H1 (cell line): ENCODE measurements at regions not wholly inside any gene's neighbourhood (a gene's known extent, or its start where the extent isn't known, plus 50 kb on each side); places are given as distances from the start of the nearest gene placed in this dataset.

Experiments
- CTBP2 ChIP-seq: IDR thresholded peaks from 2 replicates; pipeline ENCODE4 v1.7.0; 2011; ENCODE audit warnings: borderline replicate concordance, mild to moderate bottlenecking, moderate library complexity, mixed read lengths, low read length; ENCODE audit not compliant: insufficient read depth, insufficient read length
- EZH2 ChIP-seq: fragments of 200-600 bp; sonication (generic); IDR thresholded peaks from 2 replicates; pipeline ENCODE4 v1.7.1; 2012; ENCODE audit warnings: low read depth, mild to moderate bottlenecking, moderate library complexity, low read length, inconsistent platforms; ENCODE audit not compliant: severe bottlenecking
- POLR2A ChIP-seq, 2 experiments: IDR thresholded peaks; 1 replicate in 1 of 2; 2 replicates in 1 of 2; pipeline ENCODE4 v1.6.1; 2011; ENCODE audit warnings: low read depth in 2 of 2, low read length in 2 of 2, mild to moderate bottlenecking in 2 of 2; ENCODE audit errors: control extremely low read depth in 1 of 2
- POLR2AphosphoS5 ChIP-seq: IDR thresholded peaks from 2 replicates; pipeline ENCODE4 v1.6.1; 2011; ENCODE audit warnings: low read depth, low read length
- SP1 ChIP-seq: IDR thresholded peaks from 2 replicates; pipeline ENCODE4 v1.6.1; 2011; ENCODE audit warnings: low read depth, low read length
- SP2 ChIP-seq: IDR thresholded peaks from 2 replicates; pipeline ENCODE4 v1.6.1; 2012; ENCODE audit warnings: mild to moderate bottlenecking, low read length, inconsistent platforms
- SP4 ChIP-seq: IDR thresholded peaks from 2 replicates; pipeline ENCODE4 v1.6.1; 2012; ENCODE audit warnings: low read length, inconsistent platforms
- TAF1 ChIP-seq: IDR thresholded peaks from 2 replicates; pipeline ENCODE4 v1.6.1; 2011; ENCODE audit warnings: mild to moderate bottlenecking, low read depth, low read length
- TEAD4 ChIP-seq: IDR thresholded peaks from 2 replicates; pipeline ENCODE4 v1.6.1; 2012; ENCODE audit warnings: low read depth, low read length, inconsistent platforms, mixed read lengths
- TF ChIP-seq, protein P1 (sequence below), 3 experiments: IDR thresholded peaks; 1 replicate in 2 of 3; 2 replicates in 1 of 3; pipeline versions ENCODE4 v1.5.1 to v1.6.1; 2011; ENCODE audit warnings: low read length in 3 of 3, mild to moderate bottlenecking in 3 of 3, inconsistent platforms in 2 of 3, low read depth in 1 of 3, moderate library complexity in 1 of 3; ENCODE audit not compliant: insufficient read depth in 1 of 3; ENCODE audit errors: control extremely low read depth in 1 of 3

DNA sequence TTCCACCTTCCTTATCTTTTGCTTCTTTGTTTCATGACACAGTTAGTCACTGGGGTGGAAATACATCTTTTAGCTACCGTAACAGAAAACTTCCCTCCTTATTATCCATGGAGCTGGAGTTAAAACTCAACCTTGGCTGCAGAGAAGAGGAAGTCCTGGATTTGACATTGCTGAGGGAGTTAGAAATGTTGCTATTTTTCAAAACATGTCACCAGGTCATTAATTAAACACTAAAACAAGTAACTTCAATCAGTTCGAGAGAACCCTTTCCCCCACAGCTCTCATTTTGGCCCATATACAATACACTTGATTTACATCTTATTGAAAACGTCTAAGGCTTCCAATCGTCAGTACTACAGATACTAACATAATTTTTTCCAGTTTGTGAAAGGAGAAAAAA, 237.9 kb upstream of the CD180 start:
- TF ChIP-seq SP2: no peak
- TF ChIP-seq, protein P1, sequence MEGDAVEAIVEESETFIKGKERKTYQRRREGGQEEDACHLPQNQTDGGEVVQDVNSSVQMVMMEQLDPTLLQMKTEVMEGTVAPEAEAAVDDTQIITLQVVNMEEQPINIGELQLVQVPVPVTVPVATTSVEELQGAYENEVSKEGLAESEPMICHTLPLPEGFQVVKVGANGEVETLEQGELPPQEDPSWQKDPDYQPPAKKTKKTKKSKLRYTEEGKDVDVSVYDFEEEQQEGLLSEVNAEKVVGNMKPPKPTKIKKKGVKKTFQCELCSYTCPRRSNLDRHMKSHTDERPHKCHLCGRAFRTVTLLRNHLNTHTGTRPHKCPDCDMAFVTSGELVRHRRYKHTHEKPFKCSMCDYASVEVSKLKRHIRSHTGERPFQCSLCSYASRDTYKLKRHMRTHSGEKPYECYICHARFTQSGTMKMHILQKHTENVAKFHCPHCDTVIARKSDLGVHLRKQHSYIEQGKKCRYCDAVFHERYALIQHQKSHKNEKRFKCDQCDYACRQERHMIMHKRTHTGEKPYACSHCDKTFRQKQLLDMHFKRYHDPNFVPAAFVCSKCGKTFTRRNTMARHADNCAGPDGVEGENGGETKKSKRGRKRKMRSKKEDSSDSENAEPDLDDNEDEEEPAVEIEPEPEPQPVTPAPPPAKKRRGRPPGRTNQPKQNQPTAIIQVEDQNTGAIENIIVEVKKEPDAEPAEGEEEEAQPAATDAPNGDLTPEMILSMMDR (IDR thresholded peaks at IDR 0.05; ENCODE audit: control extremely low read depth in 1 of 3, insufficient read depth in 1 of 3, low read depth in 1 of 3, low read length in 3 of 3): no peak
- no peak for TF ChIP-seq TAF1
- TF ChIP-seq EZH2: no peak
- no peak for TF ChIP-seq POLR2A (IDR thresholded peaks at IDR 0.05; ENCODE audit: control extremely low read depth in 1 of 2, low read depth in 2 of 2, low read length in 2 of 2)
- no peak for TF ChIP-seq POLR2AphosphoS5
- TF ChIP-seq SP1: no peak
- no peak for TF ChIP-seq TEAD4
- no peak for TF ChIP-seq SP4
- TF ChIP-seq CTBP2: no peak
